22Rv1 (cell line): ENCODE measurements at regions not wholly inside any gene's neighbourhood (a gene's known extent, or its start where the extent isn't known, plus 50 kb on each side); places are given as distances from the start of the nearest gene placed in this dataset.

Experiments used
- ZFX ChIP-seq: fragments of 450-650 bp; IDR thresholded peaks from 2 replicates; pipeline ENCODE4 v1.6.1; 2017; ENCODE audit warnings: antibody characterized with exemption, borderline replicate concordance
- TF ChIP-seq, protein P1 (sequence below): fragments of 450-650 bp; IDR thresholded peaks from 2 replicates; pipeline ENCODE4 v1.5.1; 2017; ENCODE audit warnings: mild to moderate bottlenecking

DNA sequence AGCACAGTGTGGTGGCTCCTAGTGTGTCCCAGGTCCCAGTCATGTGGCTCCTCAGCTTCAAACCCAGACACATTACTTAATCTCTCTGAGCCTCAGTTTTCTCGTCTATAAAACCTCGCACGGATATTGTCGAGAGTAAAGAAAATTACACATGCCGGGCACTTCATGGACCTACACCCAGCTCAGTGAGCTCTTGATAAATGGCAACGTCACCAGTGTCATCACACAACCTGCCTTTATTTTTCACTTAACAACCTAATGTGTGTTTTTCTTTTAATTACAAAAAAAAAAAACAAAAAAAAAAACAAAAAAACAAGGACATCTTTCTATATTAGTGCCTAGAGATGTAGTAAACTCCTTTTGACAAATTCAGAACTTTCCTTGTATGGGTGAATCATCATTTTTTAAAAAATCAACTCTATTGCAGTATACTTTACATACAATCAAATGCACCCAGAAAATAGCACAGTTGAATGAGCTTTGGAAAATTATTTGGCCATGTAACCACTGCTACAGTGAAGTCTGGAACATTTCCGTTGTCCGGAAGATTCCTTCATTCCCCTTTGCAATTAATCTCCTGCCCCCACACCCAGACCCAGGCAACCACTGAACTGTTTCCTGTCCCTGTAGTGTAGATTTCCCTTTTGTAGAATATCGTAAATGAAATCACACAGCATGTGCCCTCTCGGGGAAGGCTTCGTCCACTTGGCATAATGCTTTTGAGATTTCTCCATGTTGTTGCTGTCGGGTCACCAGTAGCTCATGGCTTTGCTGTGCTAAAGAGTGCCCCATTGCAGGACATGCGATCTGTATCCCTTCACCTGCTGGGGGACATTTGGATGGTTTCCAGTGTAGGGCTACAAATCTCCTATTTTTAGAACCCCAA, 100.4 kb upstream of the LARP1 start:
- TF ChIP-seq, protein P1, sequence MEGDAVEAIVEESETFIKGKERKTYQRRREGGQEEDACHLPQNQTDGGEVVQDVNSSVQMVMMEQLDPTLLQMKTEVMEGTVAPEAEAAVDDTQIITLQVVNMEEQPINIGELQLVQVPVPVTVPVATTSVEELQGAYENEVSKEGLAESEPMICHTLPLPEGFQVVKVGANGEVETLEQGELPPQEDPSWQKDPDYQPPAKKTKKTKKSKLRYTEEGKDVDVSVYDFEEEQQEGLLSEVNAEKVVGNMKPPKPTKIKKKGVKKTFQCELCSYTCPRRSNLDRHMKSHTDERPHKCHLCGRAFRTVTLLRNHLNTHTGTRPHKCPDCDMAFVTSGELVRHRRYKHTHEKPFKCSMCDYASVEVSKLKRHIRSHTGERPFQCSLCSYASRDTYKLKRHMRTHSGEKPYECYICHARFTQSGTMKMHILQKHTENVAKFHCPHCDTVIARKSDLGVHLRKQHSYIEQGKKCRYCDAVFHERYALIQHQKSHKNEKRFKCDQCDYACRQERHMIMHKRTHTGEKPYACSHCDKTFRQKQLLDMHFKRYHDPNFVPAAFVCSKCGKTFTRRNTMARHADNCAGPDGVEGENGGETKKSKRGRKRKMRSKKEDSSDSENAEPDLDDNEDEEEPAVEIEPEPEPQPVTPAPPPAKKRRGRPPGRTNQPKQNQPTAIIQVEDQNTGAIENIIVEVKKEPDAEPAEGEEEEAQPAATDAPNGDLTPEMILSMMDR: no peak
- TF ChIP-seq ZFX: no peak
